GM23338 (cell line): ENCODE measurements at regions not wholly inside any gene's neighbourhood (a gene's known extent, or its start where the extent isn't known, plus 50 kb on each side); places are given as distances from the start of the nearest gene placed in this dataset.

ENCODE experiments used
- ATAC-seq: fragments of 200-7000 bp; cut with Tn5 transposase; 3 replicates; pipeline ENCODE4 v1.9.1; 2020
- DNase-seq: peaks from one replicate; pipeline ENCODE4 v3.0.0-alpha.2; 2015; ENCODE audit warnings: low spot score
- H2AFZ ChIP-seq: fragments of 200-600 bp; sonication (generic); 2 replicates; pipeline ENCODE4 v1.8.0; 2016; ENCODE audit warnings: antibody characterized with exemption, mild to moderate bottlenecking, moderate library complexity
- H3F3A ChIP-seq: fragments of 200-600 bp; sonication (generic); replicated peaks from 2 replicates; pipeline ENCODE4 v1.8.0; 2017; ENCODE audit warnings: antibody characterized with exemption, mixed run types, low read depth
- H3K27ac ChIP-seq: fragments of 200-600 bp; sonication (generic); 2 replicates; pipeline ENCODE4 v1.6.1; 2016; ENCODE audit warnings: low read depth
- H3K27me3 ChIP-seq: fragments of 200-600 bp; sonication (generic); 2 replicates; pipeline ENCODE4 v1.8.0; 2016; ENCODE audit warnings: mild to moderate bottlenecking, mixed run types, moderate library complexity; ENCODE audit not compliant: insufficient read depth
- H3K36me3 ChIP-seq: fragments of 200-600 bp; sonication (generic); 2 replicates; pipeline ENCODE4 v1.8.0; 2016; ENCODE audit warnings: mild to moderate bottlenecking; ENCODE audit not compliant: insufficient read depth
- H3K4me1 ChIP-seq: fragments of 200-600 bp; sonication (generic); 2 replicates; pipeline ENCODE4 v1.8.0; 2016; ENCODE audit warnings: mild to moderate bottlenecking, moderate library complexity; ENCODE audit not compliant: insufficient read depth
- H3K4me2 ChIP-seq: fragments of 200-600 bp; sonication (generic); 2 replicates; pipeline ENCODE4 v1.7.1; 2017; ENCODE audit warnings: mixed run types
- H3K4me3 ChIP-seq: fragments of 200-600 bp; sonication (generic); 2 replicates; pipeline ENCODE4 v1.6.1; 2016; ENCODE audit warnings: mixed run types
- H3K79me2 ChIP-seq: fragments of 200-600 bp; sonication (generic); replicated peaks from 2 replicates; pipeline ENCODE4 v1.8.0; 2017; ENCODE audit warnings: mild to moderate bottlenecking; ENCODE audit not compliant: insufficient read depth
- H3K9me2 ChIP-seq: fragments of 200-600 bp; sonication (generic); 2 replicates; pipeline ENCODE4 v1.8.0; 2017; ENCODE audit not compliant: insufficient read depth
- H4K20me1 ChIP-seq: fragments of 200-600 bp; sonication (generic); replicated peaks from 2 replicates; pipeline ENCODE4 v1.8.0; 2017; ENCODE audit warnings: mild to moderate bottlenecking; ENCODE audit not compliant: insufficient read depth
- H3K27ac Mint-ChIP-seq: 2 replicates; pipeline ENCODE4 v1.8.0; 2020; ENCODE audit warnings: inconsistent platforms, mild to moderate bottlenecking, moderate library complexity, mixed read lengths
- H3K27me3 Mint-ChIP-seq: 3 replicates; pipeline ENCODE4 v1.8.0; 2022; ENCODE audit warnings: low read depth, mild to moderate bottlenecking, moderate library complexity, mixed read lengths, inconsistent platforms; ENCODE audit not compliant: insufficient read depth, poor library complexity
- H3K36me3 Mint-ChIP-seq: 3 replicates; pipeline ENCODE4 v1.8.0; 2021; ENCODE audit warnings: low read depth, mild to moderate bottlenecking, inconsistent platforms, moderate library complexity, mixed read lengths
- H3K4me1 Mint-ChIP-seq: 3 replicates; pipeline ENCODE4 v1.8.0; 2020; ENCODE audit warnings: mild to moderate bottlenecking, inconsistent platforms, mixed read lengths
- H3K4me3 Mint-ChIP-seq: 3 replicates; pipeline ENCODE4 v1.8.0; 2021; ENCODE audit warnings: moderate library complexity, mild to moderate bottlenecking, inconsistent platforms, mixed read lengths
- H3K9me3 Mint-ChIP-seq: 3 replicates; pipeline ENCODE4 v1.8.0; 2020; ENCODE audit warnings: moderate library complexity, mild to moderate bottlenecking, inconsistent platforms, mixed read lengths
- CREB1 ChIP-seq: fragments of 250-450 bp; sonication (Bioruptor Pico); IDR thresholded peaks from 2 replicates; pipeline ENCODE4 v1.5.0; 2020; ENCODE audit warnings: low read depth, mild to moderate bottlenecking, moderate library complexity
- EZH2 ChIP-seq: fragments of 200-600 bp; sonication (generic); IDR thresholded peaks from one replicate; pipeline ENCODE4 v1.8.0; 2017; ENCODE audit warnings: antibody characterized with exemption, mild to moderate bottlenecking, low read depth; ENCODE audit not compliant: unreplicated experiment
- EZH2phosphoT487 ChIP-seq: fragments of 200-600 bp; sonication (generic); IDR thresholded peaks from one replicate; pipeline ENCODE4 v1.8.1; 2018; ENCODE audit warnings: antibody characterized with exemption; ENCODE audit not compliant: unreplicated experiment
- NANOG ChIP-seq: IDR thresholded peaks from 2 replicates; pipeline ENCODE4 v1.6.1; 2016; ENCODE audit warnings: antibody characterized with exemption, borderline replicate concordance
- POLR2AphosphoS5 ChIP-seq: IDR thresholded peaks from 2 replicates; pipeline ENCODE4 v1.6.1; 2016; ENCODE audit warnings: antibody characterized with exemption, low read depth
- STAT1 ChIP-seq: IDR thresholded peaks from one replicate; pipeline ENCODE4 v1.6.1; 2016; ENCODE audit warnings: antibody characterized with exemption; ENCODE audit not compliant: unreplicated experiment
- ZNF114 ChIP-seq: fragments of 250-450 bp; sonication (Bioruptor Pico); IDR thresholded peaks from 2 replicates; pipeline ENCODE4 v1.5.0; 2020; ENCODE audit warnings: mild to moderate bottlenecking, moderate library complexity
- ZNF331 ChIP-seq: fragments of 250-450 bp; sonication (Bioruptor Pico); IDR thresholded peaks from 2 replicates; pipeline ENCODE4 v1.5.0; 2020; ENCODE audit warnings: low read depth, mild to moderate bottlenecking, moderate library complexity
- TF ChIP-seq, protein P1 (sequence below): fragments of 250-450 bp; sonication (Bioruptor Pico); IDR thresholded peaks from 2 replicates; pipeline ENCODE4 v1.5.0; 2020; ENCODE audit warnings: mild to moderate bottlenecking, moderate library complexity
- TF ChIP-seq, protein P2 (sequence below): IDR thresholded peaks from 2 replicates; pipeline ENCODE4 v1.6.1; 2016; ENCODE audit warnings: antibody characterized with exemption
- TF ChIP-seq, protein P3 (sequence below): IDR thresholded peaks from one replicate; pipeline ENCODE4 v1.6.1; 2018; ENCODE audit warnings: antibody characterized with exemption; ENCODE audit not compliant: unreplicated experiment
- TF ChIP-seq, protein P4 (sequence below), 2 experiments: fragments of 200-600 bp in 1 of 2; sonication (generic) in 1 of 2; conservative IDR thresholded peaks; 2 replicates each; pipeline versions ENCODE4 v1.5.1 to v1.6.1; 2016 to 2017; ENCODE audit warnings: antibody characterized with exemption in 2 of 2, low read depth in 2 of 2, mild to moderate bottlenecking in 2 of 2, moderate library complexity in 1 of 2

DNA sequence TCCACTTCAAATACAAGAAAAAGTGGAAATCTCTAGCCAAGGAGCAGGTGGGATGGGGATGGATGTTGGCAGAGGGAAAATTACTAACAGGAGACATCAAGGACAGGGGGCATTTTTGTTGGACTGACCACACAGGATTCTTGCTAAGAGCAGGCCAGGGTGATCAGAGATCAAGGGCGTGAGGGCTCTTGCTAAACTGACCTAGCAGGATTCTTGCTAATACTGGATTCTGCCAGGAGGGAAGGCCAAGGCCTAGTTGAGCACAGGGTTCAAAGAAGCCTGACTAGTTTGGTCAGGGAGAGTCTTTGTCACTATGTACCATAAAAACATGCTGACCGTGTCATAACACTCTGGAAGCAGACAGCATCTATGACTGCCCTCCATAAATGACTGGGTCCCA lies 442.7 kb downstream of the PID1 start:
- no peaks in the 10 kb centered on the region for H3K4me1 Mint-ChIP-seq
- peaks cover 5% of the 10 kb centered on the region; the same call in 1 of the 3 replicates for H3K9me3 Mint-ChIP-seq
- no peaks in the 10 kb centered on the region for H4K20me1 ChIP-seq

More for the DNA sequence above, 442.7 kb downstream of the PID1 start:
- ATAC-seq (no peak), DNase-seq (no peak)
- Histone ChIP-seq H2AFZ (no peak overlapping the region), H3K27ac (no peak overlapping the region), H3K79me2 (no peaks in the 10 kb centered on the region), H3K4me1 (no peaks in the 10 kb centered on the region), H3K9me2 (0 out of 2 replicates have a peak, but pooled peaks cover 3% of the 10 kb centered on the region), H3K4me2 (no peak overlapping the region), H3K4me3 (no peak overlapping the region), H3K27me3 (no peaks in the 10 kb centered on the region), H3F3A (no peaks in the 10 kb centered on the region), H3K36me3 (no peaks in the 10 kb centered on the region)
- Mint-ChIP-seq H3K4me3 (no peak overlapping the region), H3K27me3 (peaks cover 1% of the 10 kb centered on the region), H3K27ac (no peak overlapping the region), H3K36me3 (no peaks in the 10 kb centered on the region)
- TF ChIP-seq EZH2phosphoT487 (no peak), POLR2AphosphoS5 (no peak), CREB1 (no peak), ZNF114 (no peak), ZNF331 (CRISPR knock-in tag) (no peak), EZH2 (no peak), STAT1 (no peak), NANOG (no peak)
- TF ChIP-seq, protein P1, sequence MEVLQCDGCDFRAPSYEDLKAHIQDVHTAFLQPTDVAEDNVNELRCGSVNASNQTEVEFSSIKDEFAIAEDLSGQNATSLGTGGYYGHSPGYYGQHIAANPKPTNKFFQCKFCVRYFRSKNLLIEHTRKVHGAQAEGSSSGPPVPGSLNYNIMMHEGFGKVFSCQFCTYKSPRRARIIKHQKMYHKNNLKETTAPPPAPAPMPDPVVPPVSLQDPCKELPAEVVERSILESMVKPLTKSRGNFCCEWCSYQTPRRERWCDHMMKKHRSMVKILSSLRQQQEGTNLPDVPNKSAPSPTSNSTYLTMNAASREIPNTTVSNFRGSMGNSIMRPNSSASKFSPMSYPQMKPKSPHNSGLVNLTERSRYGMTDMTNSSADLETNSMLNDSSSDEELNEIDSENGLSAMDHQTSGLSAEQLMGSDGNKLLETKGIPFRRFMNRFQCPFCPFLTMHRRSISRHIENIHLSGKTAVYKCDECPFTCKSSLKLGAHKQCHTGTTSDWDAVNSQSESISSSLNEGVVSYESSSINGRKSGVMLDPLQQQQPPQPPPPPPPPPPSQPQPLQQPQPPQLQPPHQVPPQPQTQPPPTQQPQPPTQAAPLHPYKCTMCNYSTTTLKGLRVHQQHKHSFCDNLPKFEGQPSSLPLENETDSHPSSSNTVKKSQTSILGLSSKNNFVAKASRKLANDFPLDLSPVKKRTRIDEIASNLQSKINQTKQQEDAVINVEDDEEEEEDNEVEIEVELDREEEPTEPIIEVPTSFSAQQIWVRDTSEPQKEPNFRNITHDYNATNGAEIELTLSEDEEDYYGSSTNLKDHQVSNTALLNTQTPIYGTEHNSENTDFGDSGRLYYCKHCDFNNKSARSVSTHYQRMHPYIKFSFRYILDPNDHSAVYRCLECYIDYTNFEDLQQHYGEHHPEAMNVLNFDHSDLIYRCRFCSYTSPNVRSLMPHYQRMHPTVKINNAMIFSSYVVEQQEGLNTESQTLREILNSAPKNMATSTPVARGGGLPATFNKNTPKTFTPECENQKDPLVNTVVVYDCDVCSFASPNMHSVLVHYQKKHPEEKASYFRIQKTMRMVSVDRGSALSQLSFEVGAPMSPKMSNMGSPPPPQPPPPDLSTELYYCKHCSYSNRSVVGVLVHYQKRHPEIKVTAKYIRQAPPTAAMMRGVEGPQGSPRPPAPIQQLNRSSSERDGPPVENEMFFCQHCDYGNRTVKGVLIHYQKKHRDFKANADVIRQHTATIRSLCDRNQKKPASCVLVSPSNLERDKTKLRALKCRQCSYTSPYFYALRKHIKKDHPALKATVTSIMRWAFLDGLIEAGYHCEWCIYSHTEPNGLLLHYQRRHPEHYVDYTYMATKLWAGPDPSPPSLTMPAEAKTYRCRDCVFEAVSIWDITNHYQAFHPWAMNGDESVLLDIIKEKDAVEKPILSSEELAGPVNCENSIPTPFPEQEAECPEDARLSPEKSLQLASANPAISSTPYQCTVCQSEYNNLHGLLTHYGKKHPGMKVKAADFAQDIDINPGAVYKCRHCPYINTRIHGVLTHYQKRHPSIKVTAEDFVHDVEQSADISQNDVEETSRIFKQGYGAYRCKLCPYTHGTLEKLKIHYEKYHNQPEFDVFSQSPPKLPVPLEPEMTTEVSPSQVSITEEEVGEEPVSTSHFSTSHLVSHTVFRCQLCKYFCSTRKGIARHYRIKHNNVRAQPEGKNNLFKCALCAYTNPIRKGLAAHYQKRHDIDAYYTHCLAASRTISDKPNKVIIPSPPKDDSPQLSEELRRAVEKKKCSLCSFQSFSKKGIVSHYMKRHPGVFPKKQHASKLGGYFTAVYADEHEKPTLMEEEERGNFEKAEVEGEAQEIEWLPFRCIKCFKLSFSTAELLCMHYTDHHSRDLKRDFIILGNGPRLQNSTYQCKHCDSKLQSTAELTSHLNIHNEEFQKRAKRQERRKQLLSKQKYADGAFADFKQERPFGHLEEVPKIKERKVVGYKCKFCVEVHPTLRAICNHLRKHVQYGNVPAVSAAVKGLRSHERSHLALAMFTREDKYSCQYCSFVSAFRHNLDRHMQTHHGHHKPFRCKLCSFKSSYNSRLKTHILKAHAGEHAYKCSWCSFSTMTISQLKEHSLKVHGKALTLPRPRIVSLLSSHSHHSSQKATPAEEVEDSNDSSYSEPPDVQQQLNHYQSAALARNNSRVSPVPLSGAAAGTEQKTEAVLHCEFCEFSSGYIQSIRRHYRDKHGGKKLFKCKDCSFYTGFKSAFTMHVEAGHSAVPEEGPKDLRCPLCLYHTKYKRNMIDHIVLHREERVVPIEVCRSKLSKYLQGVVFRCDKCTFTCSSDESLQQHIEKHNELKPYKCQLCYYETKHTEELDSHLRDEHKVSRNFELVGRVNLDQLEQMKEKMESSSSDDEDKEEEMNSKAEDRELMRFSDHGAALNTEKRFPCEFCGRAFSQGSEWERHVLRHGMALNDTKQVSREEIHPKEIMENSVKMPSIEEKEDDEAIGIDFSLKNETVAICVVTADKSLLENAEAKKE (CRISPR knock-in tag) = no peak
- TF ChIP-seq, protein P2, sequence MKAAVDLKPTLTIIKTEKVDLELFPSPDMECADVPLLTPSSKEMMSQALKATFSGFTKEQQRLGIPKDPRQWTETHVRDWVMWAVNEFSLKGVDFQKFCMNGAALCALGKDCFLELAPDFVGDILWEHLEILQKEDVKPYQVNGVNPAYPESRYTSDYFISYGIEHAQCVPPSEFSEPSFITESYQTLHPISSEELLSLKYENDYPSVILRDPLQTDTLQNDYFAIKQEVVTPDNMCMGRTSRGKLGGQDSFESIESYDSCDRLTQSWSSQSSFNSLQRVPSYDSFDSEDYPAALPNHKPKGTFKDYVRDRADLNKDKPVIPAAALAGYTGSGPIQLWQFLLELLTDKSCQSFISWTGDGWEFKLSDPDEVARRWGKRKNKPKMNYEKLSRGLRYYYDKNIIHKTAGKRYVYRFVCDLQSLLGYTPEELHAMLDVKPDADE = no peak
- TF ChIP-seq, protein P3, sequence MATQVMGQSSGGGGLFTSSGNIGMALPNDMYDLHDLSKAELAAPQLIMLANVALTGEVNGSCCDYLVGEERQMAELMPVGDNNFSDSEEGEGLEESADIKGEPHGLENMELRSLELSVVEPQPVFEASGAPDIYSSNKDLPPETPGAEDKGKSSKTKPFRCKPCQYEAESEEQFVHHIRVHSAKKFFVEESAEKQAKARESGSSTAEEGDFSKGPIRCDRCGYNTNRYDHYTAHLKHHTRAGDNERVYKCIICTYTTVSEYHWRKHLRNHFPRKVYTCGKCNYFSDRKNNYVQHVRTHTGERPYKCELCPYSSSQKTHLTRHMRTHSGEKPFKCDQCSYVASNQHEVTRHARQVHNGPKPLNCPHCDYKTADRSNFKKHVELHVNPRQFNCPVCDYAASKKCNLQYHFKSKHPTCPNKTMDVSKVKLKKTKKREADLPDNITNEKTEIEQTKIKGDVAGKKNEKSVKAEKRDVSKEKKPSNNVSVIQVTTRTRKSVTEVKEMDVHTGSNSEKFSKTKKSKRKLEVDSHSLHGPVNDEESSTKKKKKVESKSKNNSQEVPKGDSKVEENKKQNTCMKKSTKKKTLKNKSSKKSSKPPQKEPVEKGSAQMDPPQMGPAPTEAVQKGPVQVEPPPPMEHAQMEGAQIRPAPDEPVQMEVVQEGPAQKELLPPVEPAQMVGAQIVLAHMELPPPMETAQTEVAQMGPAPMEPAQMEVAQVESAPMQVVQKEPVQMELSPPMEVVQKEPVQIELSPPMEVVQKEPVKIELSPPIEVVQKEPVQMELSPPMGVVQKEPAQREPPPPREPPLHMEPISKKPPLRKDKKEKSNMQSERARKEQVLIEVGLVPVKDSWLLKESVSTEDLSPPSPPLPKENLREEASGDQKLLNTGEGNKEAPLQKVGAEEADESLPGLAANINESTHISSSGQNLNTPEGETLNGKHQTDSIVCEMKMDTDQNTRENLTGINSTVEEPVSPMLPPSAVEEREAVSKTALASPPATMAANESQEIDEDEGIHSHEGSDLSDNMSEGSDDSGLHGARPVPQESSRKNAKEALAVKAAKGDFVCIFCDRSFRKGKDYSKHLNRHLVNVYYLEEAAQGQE = no peak
- TF ChIP-seq, protein P4, sequence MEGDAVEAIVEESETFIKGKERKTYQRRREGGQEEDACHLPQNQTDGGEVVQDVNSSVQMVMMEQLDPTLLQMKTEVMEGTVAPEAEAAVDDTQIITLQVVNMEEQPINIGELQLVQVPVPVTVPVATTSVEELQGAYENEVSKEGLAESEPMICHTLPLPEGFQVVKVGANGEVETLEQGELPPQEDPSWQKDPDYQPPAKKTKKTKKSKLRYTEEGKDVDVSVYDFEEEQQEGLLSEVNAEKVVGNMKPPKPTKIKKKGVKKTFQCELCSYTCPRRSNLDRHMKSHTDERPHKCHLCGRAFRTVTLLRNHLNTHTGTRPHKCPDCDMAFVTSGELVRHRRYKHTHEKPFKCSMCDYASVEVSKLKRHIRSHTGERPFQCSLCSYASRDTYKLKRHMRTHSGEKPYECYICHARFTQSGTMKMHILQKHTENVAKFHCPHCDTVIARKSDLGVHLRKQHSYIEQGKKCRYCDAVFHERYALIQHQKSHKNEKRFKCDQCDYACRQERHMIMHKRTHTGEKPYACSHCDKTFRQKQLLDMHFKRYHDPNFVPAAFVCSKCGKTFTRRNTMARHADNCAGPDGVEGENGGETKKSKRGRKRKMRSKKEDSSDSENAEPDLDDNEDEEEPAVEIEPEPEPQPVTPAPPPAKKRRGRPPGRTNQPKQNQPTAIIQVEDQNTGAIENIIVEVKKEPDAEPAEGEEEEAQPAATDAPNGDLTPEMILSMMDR (conservative IDR thresholded peaks at IDR 0.05; ENCODE audit: low read depth in 2 of 2) = no peak
